SH-SY5Y (cell line): ENCODE measurements at regions not wholly inside any gene's neighbourhood (a gene's known extent, or its start where the extent isn't known, plus 50 kb on each side); places are given as distances from the start of the nearest gene placed in this dataset.

Source experiments
- GATA2 ChIP-seq: IDR thresholded peaks from 2 replicates; pipeline ENCODE4 v1.6.1; 2011; ENCODE audit warnings: mild to moderate bottlenecking, low read depth, low read length
- GATA3 ChIP-seq: IDR thresholded peaks from 2 replicates; pipeline ENCODE4 v1.6.1; 2011; ENCODE audit warnings: low read depth, mild to moderate bottlenecking, low read length, moderate library complexity

GRCh38 chr7:67729771-67730170, 733.1 kb downstream of the TYW1 start:
- no peak for TF ChIP-seq GATA2
- no peak for TF ChIP-seq GATA3
